ENCODE measurements at regions not wholly inside any gene's neighbourhood (a gene's known extent, or its start where the extent isn't known, plus 50 kb on each side); places are given as distances from the start of the nearest gene placed in this dataset.

GRCh38 chr6:113796038-113796437 is 61.1 kb upstream of the MARCKS start:
- in situ Hi-C loops (cut with HindIII; ENCODE audit: low sequenced_read_pairs) = no loop called here

GRCh38 chr6:113802779-113803178 is 54.4 kb upstream of the MARCKS start:
- in situ Hi-C loops (cut with HindIII; ENCODE audit: low sequenced_read_pairs) = no loop called here

- in situ Hi-C loops (cut with HindIII; ENCODE audit: low sequenced_read_pairs) = no loop called here
These were observed 51.9 kb upstream of the MARCKS start for GRCh38 chr6:113805173-113805790.

GRCh38 chr6:113805811-113806495 is 51.2 kb upstream of the MARCKS start:
- in situ Hi-C loops (cut with HindIII; ENCODE audit: low sequenced_read_pairs) = no loop called here
